Subcutaneous abdominal adipose tissue (tissue), 5 donors: ENCODE measurements at regions not wholly inside any gene's neighbourhood (a gene's known extent, or its start where the extent isn't known, plus 50 kb on each side); places are given as distances from the start of the nearest gene placed in this dataset.
"Not testable (repeated sequence)": the region's sequence is repeated elsewhere in the genome, so short reads cannot be mapped to it uniquely, and the experiment has no call there.

Experiments
- H3K27ac ChIP-seq: one replicate; pipeline ENCODE4 v1.7.0; 2013; ENCODE audit warnings: low read depth, mild to moderate bottlenecking, inconsistent platforms, low read length, moderate library complexity
- H3K27me3 ChIP-seq, 5 donors: one replicate each; pipeline ENCODE4 v1.7.0; 2013; ENCODE audit warnings: low read length in 5 of 5, inconsistent platforms in 1 of 5; ENCODE audit not compliant: control insufficient read depth in 5 of 5, insufficient read depth in 4 of 5
- H3K36me3 ChIP-seq, 5 donors: one replicate each; pipeline ENCODE4 v1.7.0; 2013; ENCODE audit warnings: low read length in 5 of 5; ENCODE audit not compliant: control insufficient read depth in 5 of 5, insufficient read depth in 5 of 5
- H3K4me1 ChIP-seq, 5 donors: one replicate each; pipeline ENCODE4 v1.7.0; 2013; ENCODE audit warnings: low read length in 5 of 5, mild to moderate bottlenecking in 3 of 5, moderate library complexity in 1 of 5; ENCODE audit not compliant: control insufficient read depth in 5 of 5, insufficient read depth in 5 of 5
- H3K4me3 ChIP-seq, 5 donors: one replicate each; pipeline ENCODE4 v1.7.0; 2013; ENCODE audit warnings: low read length in 5 of 5, low read depth in 1 of 5
- H3K9ac ChIP-seq, 5 donors: one replicate each; pipeline ENCODE4 v1.7.0; 2013; ENCODE audit warnings: low read length in 5 of 5, mild to moderate bottlenecking in 4 of 5, moderate library complexity in 3 of 5
- H3K9me3 ChIP-seq, 5 donors: one replicate each; pipeline ENCODE4 v1.7.0; 2013; ENCODE audit warnings: low read length in 5 of 5; ENCODE audit not compliant: control insufficient read depth in 5 of 5
- donor health status: healthy.
- donor health status: healthy.
- donor health status: healthy.
- donor health status: healthy.
- donor health status: healthy.

DNA sequence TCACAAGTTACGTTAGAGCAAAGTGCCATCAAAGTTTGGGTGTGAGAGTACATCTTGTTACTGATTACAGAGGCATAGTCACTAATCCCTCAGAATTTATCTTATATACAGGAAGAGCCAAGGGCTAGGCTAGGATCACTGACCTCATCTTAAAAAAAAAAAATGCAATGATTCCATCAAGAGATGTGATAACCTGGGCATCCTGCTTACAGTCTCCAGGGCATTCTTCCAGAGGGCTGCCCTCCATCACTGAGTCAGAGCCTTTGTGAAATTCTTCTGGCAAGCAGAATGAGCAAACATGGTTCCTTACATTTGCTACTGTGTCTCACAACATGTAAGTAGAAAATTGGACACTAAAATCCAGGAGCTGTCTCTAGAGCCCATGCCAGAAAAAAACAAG, 410.6 kb downstream of the ZFHX3 start:
- H3K4me3 ChIP-seq = no peak overlapping the region
- H3K27me3 ChIP-seq = no peaks in the 10 kb centered on the region
- H3K9ac ChIP-seq = no peak overlapping the region
- H3K27ac ChIP-seq = no peak overlapping the region
- H3K4me1 ChIP-seq = no peaks in the 10 kb centered on the region
- H3K9me3 ChIP-seq = peaks cover 2 to 37% (median 26%) of the 10 kb centered on the region in 5 donors
- H3K36me3 ChIP-seq = no peaks in the 10 kb centered on the region

DNA sequence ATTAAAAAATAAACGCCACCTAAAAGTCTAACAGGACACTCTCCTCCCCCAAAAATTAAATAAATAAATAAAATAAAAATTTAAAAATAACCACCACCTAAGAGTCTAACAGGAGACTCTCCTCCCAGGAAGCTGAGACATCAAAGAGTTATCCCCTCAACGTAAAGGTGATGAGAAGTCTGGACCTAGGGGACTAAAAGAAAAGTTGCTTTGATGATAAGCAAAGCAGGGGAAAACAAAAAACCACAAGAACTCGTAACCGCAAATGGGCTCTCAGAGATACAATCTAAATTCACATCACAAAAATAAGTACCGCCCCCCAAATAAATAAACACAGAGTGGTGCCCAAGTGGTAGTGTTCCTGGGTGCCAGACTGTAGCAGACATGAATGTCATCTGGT, 412.2 kb downstream of the ZFHX3 start:
- no peak overlapping the region for H3K27ac ChIP-seq
- no peaks in the 10 kb centered on the region for H3K36me3 ChIP-seq
- H3K9ac ChIP-seq = no peak overlapping the region
- H3K27me3 ChIP-seq = no peaks in the 10 kb centered on the region
- peaks cover 0 to 25% (median 18%) of the 10 kb centered on the region in 5 donors for H3K9me3 ChIP-seq
- no peaks in the 10 kb centered on the region for H3K4me1 ChIP-seq
- H3K4me3 ChIP-seq = no peak overlapping the region

DNA sequence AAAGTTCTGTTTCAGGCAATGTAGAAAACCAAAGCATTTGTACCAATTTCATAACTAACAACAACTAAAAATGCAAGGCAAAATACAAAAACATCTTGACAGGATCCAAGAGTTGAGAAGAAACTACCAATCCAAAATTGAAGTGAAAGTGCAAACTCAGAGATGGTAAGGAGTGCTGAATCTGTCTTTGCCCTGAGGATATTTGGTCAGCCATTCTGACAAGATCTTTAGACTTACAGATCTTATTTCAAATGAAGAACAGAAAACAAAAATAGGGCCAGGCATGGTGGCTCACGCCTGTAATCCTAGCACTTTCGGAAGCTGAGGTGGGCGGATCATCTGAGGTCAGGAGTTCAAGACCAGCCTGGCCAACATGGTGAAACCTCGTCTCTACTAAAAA, 412.8 kb downstream of the ZFHX3 start:
- Histone ChIP-seq H3K27ac (no peak overlapping the region), H3K9ac (no peak overlapping the region), H3K27me3 (no peaks in the 10 kb centered on the region), H3K36me3 (no peaks in the 10 kb centered on the region), H3K4me1 (no peaks in the 10 kb centered on the region), H3K4me3 (no peak overlapping the region), H3K9me3 (peaks cover 0 to 19% (median 17%) of the 10 kb centered on the region in 5 donors)

DNA sequence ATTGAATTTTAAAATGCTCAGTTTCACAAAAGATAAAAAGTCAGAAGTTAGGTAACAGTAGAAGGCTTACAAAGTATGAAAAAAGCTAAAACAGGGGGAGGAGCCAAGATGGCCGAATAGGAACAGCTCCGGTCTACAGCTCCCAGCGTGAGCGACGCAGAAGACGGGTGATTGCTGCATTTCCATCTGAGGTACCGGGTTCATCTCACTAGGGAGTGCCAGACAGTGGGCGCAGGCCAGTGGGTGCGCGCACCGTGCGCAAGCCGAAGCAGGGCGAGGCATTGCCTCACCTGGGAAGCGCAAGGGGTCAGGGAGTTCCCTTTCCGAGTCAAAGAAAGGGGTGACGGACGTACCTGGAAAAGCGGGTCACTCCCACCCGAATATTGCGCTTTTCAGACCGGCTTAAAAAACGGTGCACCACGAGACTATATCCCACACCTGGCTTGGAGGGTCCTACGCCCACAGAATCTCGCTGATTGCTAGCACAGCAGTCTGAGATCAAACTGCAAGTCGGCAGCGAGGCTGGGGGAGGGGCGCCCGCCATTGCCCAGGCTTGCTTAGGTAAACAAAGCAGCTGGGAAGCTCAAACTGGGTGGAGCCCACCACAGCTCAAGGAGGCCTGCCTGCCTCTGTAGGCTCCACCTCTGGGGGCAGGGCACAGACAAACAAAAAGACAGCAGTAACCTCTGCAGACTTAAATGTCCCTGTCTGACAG, 420.6 kb downstream of the ZFHX3 start:
- not testable (repeated sequence) for H3K9ac ChIP-seq, H3K36me3 ChIP-seq, H3K27me3 ChIP-seq, H3K27ac ChIP-seq, H3K9me3 ChIP-seq, H3K4me1 ChIP-seq, H3K4me3 ChIP-seq

DNA sequence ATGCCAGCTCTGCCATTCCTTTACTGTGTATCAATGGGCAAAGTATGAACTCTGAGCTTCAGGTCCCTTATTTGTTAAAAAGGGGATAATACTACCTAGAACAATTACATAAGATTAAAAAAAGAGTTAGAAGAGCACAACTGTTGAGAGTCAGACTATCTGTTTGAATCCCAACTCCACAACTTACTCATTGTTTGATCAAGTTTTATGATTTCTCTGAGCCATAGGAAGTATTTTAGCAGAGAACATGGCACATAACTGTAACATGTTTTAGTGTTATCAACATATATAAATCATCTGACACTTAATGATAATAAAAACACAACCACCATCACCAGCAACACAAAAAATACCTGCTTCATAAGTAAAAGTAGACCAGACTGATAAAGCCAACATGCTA, 421.3 kb downstream of the ZFHX3 start:
- no peaks in the 10 kb centered on the region for H3K36me3 ChIP-seq
- H3K4me1 ChIP-seq = no peaks in the 10 kb centered on the region
- H3K9ac ChIP-seq = no peak overlapping the region
- H3K9me3 ChIP-seq = no peaks in the 10 kb centered on the region
- H3K27ac ChIP-seq = no peak overlapping the region
- no peak overlapping the region for H3K4me3 ChIP-seq
- H3K27me3 ChIP-seq = no peaks in the 10 kb centered on the region

DNA sequence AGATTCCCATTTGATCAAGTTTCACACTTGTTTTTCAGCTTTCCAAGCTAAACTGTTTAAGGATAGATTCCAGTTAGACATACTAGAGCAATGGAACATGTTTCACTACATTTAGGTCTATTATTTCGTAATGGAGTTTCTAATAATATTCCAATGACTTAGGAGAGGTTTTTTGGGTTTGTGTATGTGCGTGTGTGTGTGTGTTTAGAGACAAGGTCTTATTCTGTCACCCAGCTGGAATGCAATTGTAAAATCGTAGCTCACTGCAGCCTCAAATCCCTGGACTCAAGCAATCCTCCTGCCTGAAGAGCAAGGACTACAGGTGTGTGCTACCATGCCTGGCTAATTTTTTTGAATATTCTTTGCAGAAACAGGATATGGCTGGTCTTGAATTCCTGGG, 426.3 kb downstream of the ZFHX3 start:
- Histone ChIP-seq H3K27me3 (no peaks in the 10 kb centered on the region), H3K36me3 (no peaks in the 10 kb centered on the region), H3K4me3 (no peak overlapping the region), H3K9me3 (peaks cover 0 to 4% (median 0%) of the 10 kb centered on the region in 5 donors), H3K4me1 (no peaks in the 10 kb centered on the region), H3K9ac (no peak overlapping the region), H3K27ac (no peak overlapping the region)

DNA sequence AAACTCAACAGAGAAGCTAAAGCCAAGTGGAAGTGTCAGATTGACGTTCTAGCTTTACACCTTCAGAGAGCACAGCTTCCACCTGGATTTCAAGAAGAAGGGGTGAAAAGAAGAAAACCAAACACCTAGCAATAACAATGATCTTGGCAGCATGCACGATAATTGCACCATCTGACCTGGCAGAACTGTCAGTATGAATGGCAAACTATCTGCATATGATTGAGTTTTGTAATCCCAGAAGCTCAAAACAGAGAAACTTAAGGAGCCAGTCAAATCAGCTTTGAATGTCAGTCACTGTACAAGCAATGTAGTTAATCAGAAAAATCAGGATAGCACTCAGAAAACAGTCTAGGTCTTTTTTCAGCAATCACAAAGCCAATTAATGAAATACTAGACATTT, 427.1 kb downstream of the ZFHX3 start:
- Histone ChIP-seq H3K9me3 (peaks cover 0 to 4% (median 0%) of the 10 kb centered on the region in 5 donors), H3K4me3 (no peak overlapping the region), H3K36me3 (no peaks in the 10 kb centered on the region), H3K27me3 (no peaks in the 10 kb centered on the region), H3K9ac (no peak overlapping the region), H3K27ac (no peak overlapping the region), H3K4me1 (no peaks in the 10 kb centered on the region)

DNA sequence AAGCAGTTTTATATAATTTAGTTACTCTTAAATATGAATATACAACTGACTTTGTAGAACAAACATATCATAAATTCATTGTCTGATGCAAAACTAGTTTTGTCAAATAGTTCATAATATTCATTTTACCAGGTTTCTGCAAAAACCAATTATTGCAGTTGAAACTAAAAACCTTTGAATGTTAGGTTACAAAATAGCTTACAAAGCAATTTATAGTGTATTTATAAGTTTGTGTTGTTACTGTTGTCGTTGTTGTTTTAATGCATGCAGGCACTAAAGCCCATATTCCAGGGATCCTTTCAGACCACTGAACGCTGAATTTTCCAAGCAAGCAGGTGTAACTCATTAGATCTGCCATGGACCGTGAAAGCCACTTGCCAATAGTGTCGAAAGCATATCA, 427.6 kb downstream of the ZFHX3 start:
- no peak overlapping the region for H3K9ac ChIP-seq
- no peak overlapping the region for H3K27ac ChIP-seq
- peaks cover 0 to 4% (median 0%) of the 10 kb centered on the region in 5 donors for H3K9me3 ChIP-seq
- H3K4me1 ChIP-seq = no peaks in the 10 kb centered on the region
- H3K27me3 ChIP-seq = no peaks in the 10 kb centered on the region
- no peak overlapping the region for H3K4me3 ChIP-seq
- H3K36me3 ChIP-seq = no peaks in the 10 kb centered on the region

DNA sequence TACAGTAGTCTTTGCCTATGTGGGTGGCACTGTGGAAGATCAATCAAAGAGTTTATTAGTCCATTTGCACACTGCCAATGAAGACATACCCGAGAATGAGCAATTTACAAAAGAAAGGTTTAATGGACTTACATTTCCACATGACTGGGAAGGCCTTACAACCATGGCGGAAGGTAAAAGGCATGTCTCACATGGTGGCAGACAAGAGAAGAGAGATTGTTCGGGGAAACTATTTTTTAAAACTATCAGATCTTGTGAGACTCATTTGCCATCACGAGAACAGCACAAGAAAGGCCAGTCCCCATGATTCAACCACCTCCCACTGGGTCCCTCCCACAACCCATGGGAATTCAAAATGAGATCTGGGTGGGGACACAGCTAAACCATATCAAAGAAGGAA, 432.1 kb downstream of the ZFHX3 start:
- H3K9ac ChIP-seq = no peak overlapping the region
- H3K36me3 ChIP-seq = no peaks in the 10 kb centered on the region
- H3K27ac ChIP-seq = no peak overlapping the region
- no peak overlapping the region for H3K4me3 ChIP-seq
- H3K4me1 ChIP-seq = no peaks in the 10 kb centered on the region
- no peaks in the 10 kb centered on the region for H3K27me3 ChIP-seq
- peaks cover 0 to 4% (median 0%) of the 10 kb centered on the region in 5 donors for H3K9me3 ChIP-seq

DNA sequence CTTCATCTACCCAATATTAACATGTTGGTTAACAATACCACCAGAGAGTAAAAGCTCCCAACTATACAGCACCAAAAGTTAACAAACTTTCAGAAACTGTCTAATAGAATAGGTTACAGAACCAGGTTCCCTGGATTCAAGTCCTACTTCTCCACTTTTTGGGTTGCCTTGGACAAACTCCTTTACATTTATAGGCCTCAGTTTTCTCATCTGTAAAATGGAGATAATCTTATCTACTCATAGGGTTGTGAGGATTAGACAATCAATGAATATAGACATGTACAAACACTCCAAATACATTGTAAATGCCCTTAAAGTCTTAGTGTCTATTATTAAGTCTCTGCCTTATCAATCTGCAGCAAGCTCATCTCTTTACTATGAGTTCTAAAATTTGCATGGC, 435.2 kb downstream of the ZFHX3 start:
- Histone ChIP-seq H3K9ac (no peak overlapping the region), H3K4me3 (no peak overlapping the region), H3K27me3 (no peaks in the 10 kb centered on the region), H3K9me3 (peaks cover 0 to 4% (median 0%) of the 10 kb centered on the region in 5 donors), H3K36me3 (no peaks in the 10 kb centered on the region), H3K27ac (no peak overlapping the region), H3K4me1 (peaks cover 0 to 3% (median 0%) of the 10 kb centered on the region in 5 donors)
